A549 (cell line): ENCODE measurements at regions not wholly inside any gene's neighbourhood (a gene's known extent, or its start where the extent isn't known, plus 50 kb on each side); places are given as distances from the start of the nearest gene placed in this dataset.

Experiments
- JUNB ChIP-seq: fragments of >200 bp; sonication (Bioruptor Twin); formaldehyde crosslinking; IDR thresholded peaks from 2 replicates; pipeline ENCODE4 v1.6.1; 2016
- KDM1A ChIP-seq: fragments of 200-600 bp; sonication (generic); IDR thresholded peaks from 2 replicates; pipeline ENCODE4 v1.6.1; 2016; ENCODE audit warnings: low read depth, mild to moderate bottlenecking
- TF ChIP-seq, protein P1 (sequence below): fragments of >200 bp; sonication (Bioruptor Twin); formaldehyde crosslinking; IDR thresholded peaks from 3 replicates; pipeline ENCODE4 v1.5.1; 2016

- TF ChIP-seq JUNB (no peak), KDM1A (no peak)
- TF ChIP-seq, protein P1, sequence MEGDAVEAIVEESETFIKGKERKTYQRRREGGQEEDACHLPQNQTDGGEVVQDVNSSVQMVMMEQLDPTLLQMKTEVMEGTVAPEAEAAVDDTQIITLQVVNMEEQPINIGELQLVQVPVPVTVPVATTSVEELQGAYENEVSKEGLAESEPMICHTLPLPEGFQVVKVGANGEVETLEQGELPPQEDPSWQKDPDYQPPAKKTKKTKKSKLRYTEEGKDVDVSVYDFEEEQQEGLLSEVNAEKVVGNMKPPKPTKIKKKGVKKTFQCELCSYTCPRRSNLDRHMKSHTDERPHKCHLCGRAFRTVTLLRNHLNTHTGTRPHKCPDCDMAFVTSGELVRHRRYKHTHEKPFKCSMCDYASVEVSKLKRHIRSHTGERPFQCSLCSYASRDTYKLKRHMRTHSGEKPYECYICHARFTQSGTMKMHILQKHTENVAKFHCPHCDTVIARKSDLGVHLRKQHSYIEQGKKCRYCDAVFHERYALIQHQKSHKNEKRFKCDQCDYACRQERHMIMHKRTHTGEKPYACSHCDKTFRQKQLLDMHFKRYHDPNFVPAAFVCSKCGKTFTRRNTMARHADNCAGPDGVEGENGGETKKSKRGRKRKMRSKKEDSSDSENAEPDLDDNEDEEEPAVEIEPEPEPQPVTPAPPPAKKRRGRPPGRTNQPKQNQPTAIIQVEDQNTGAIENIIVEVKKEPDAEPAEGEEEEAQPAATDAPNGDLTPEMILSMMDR, result no peak
Measured at GRCh38 chr1:234973426-234974250, 155.0 kb downstream of the TOMM20 start.
